Liver (tissue), 3 donors: ENCODE measurements at regions not wholly inside any gene's neighbourhood (a gene's known extent, or its start where the extent isn't known, plus 50 kb on each side); places are given as distances from the start of the nearest gene placed in this dataset.

Experiments used
- CTCF ChIP-seq: fragments of 150-350 bp; IDR thresholded peaks from 2 replicates; pipeline ENCODE4 v1.5.1; 2017; ENCODE audit warnings: improper control_type of control experiment, low read depth, low read length; ENCODE audit not compliant: missing input control
- EGR1 ChIP-seq, 2 donors: IDR thresholded peaks; 2 replicates each; pipeline ENCODE4 v1.6.1; 2016 to 2018; ENCODE audit warnings: antibody characterized with exemption in 2 of 2, low read depth in 2 of 2
- FOXA1 ChIP-seq: IDR thresholded peaks from 2 replicates; pipeline ENCODE4 v1.6.1; 2016; ENCODE audit warnings: antibody characterized with exemption
- GABPA ChIP-seq, 2 donors: IDR thresholded peaks in 1 of 2; conservative IDR thresholded peaks in 1 of 2; 2 replicates each; pipeline ENCODE4 v1.6.1; 2016; ENCODE audit warnings: antibody characterized with exemption in 2 of 2, mild to moderate bottlenecking in 1 of 2, moderate library complexity in 1 of 2
- MAX ChIP-seq: IDR thresholded peaks from 2 replicates; pipeline ENCODE4 v1.6.1; 2016; ENCODE audit warnings: antibody characterized with exemption
- RAD21 ChIP-seq, 2 donors: IDR thresholded peaks; 2 replicates each; pipeline ENCODE4 v1.6.1; 2016; ENCODE audit warnings: antibody characterized with exemption in 2 of 2, mild to moderate bottlenecking in 2 of 2
- SP1 ChIP-seq: IDR thresholded peaks from 2 replicates; pipeline ENCODE4 v1.6.1; 2018; ENCODE audit warnings: antibody characterized with exemption, mild to moderate bottlenecking
- TAF1 ChIP-seq: conservative IDR thresholded peaks from 2 replicates; pipeline ENCODE4 v1.6.1; 2016; ENCODE audit warnings: antibody characterized with exemption, mild to moderate bottlenecking
- YY1 ChIP-seq: IDR thresholded peaks from 2 replicates; pipeline ENCODE4 v1.6.1; 2016; ENCODE audit warnings: antibody characterized with exemption, mild to moderate bottlenecking
- ZBTB33 ChIP-seq: IDR thresholded peaks from 2 replicates; pipeline ENCODE4 v1.6.1; 2016; ENCODE audit warnings: antibody characterized with exemption
- donor health status: healthy.
- donor health status: healthy.

GRCh38 chr18:78862395-78862794, 117.2 kb upstream of the SALL3 start:
- TF ChIP-seq CTCF (no peak), MAX (no peak), GABPA (IDR thresholded peaks at IDR 0.05 in 1 of 2, conservative IDR thresholded peaks at IDR 0.05 in 1 of 2) (no peak), EGR1 (IDR thresholded peaks at IDR 0.05; ENCODE audit: low read depth in 2 of 2) (no peak), SP1 (no peak), RAD21 (IDR thresholded peaks at IDR 0.05) (no peak), TAF1 (no peak), YY1 (no peak), FOXA1 (no peak), ZBTB33 (no peak)
